ENCODE measurements at regions not wholly inside any gene's neighbourhood (a gene's known extent, or its start where the extent isn't known, plus 50 kb on each side); places are given as distances from the start of the nearest gene placed in this dataset.
A peak's percentile ranks its signal among the peaks of the same experiment; 100 is the strongest.
"Not testable (repeated sequence)": the region's sequence is repeated elsewhere in the genome, so short reads cannot be mapped to it uniquely, and the experiment has no call there.

GRCh38 chr12:67716817-67717216 lies 68.3 kb downstream of the DYRK2 start:
- intact Hi-C loops (cut with DNase I): no loop called here
- no peaks in the 10 kb centered on the region for H3K4me1 ChIP-seq
- no peaks in the 10 kb centered on the region for H3K36me3 ChIP-seq
- no peak for TF ChIP-seq CTCF (IDR thresholded peaks at IDR 0.05)
- H3K27me3 ChIP-seq: no peaks in the 10 kb centered on the region
- DNase-seq (no peak), ATAC-seq (peak; percentile 77)
- no peaks in the 10 kb centered on the region for H3K9me3 ChIP-seq
- H3K4me3 ChIP-seq: no peak overlapping the region
- H3K27ac ChIP-seq: no peak overlapping the region

- H3K27me3 ChIP-seq; DNase-seq; intact Hi-C loops (cut with DNase I); H3K9me3 ChIP-seq; ATAC-seq; H3K4me3 ChIP-seq; H3K4me1 ChIP-seq; H3K36me3 ChIP-seq; H3K27ac ChIP-seq: not testable (repeated sequence)
Measured at GRCh38 chr12:67719303-67719702, 70.8 kb downstream of the DYRK2 start.

GRCh38 chr12:67720351-67720856 lies 71.9 kb downstream of the DYRK2 start:
- no peak overlapping the region for H3K4me3 ChIP-seq
- no peaks in the 10 kb centered on the region for H3K27me3 ChIP-seq
- H3K36me3 ChIP-seq: no peaks in the 10 kb centered on the region
- TF ChIP-seq CTCF (IDR thresholded peaks at IDR 0.05): no peak
- no peak overlapping the region for H3K27ac ChIP-seq
- intact Hi-C loops (cut with DNase I): no loop called here
- no peaks in the 10 kb centered on the region for H3K4me1 ChIP-seq
- no peaks in the 10 kb centered on the region for H3K9me3 ChIP-seq
- DNase-seq (no peak), ATAC-seq (no peak)

- Histone ChIP-seq H3K27me3 (no peaks in the 10 kb centered on the region), H3K27ac (no peak overlapping the region), H3K4me1 (no peaks in the 10 kb centered on the region), H3K4me3 (no peak overlapping the region), H3K36me3 (no peaks in the 10 kb centered on the region), H3K9me3 (no peaks in the 10 kb centered on the region)
- TF ChIP-seq CTCF (IDR thresholded peaks at IDR 0.05): no peak
- DNase-seq: no peak
- intact Hi-C loops (cut with DNase I): no loop called here
- peak; percentile 78 for ATAC-seq
Measured at GRCh38 chr12:67721248-67721647, 72.7 kb downstream of the DYRK2 start.

- ATAC-seq: no peak
- no peak overlapping the region for H3K27ac ChIP-seq
- H3K4me3 ChIP-seq: no peak overlapping the region
Measured at GRCh38 chr12:67722296-67722695, 73.8 kb downstream of the DYRK2 start.

More at GRCh38 chr12:67722296-67722695, 73.8 kb downstream of the DYRK2 start:
- no peak for DNase-seq
- H3K27me3 ChIP-seq: no peaks in the 10 kb centered on the region
- no peak for TF ChIP-seq CTCF (IDR thresholded peaks at IDR 0.05)
- no peaks in the 10 kb centered on the region for H3K36me3 ChIP-seq
- H3K9me3 ChIP-seq: no peaks in the 10 kb centered on the region
- no peaks in the 10 kb centered on the region for H3K4me1 ChIP-seq
- intact Hi-C loops (cut with DNase I): no loop called here

Measured in left lung (tissue), 4 donors.